GM18861 (cell line): ENCODE measurements at regions not wholly inside any gene's neighbourhood (a gene's known extent, or its start where the extent isn't known, plus 50 kb on each side); places are given as distances from the start of the nearest gene placed in this dataset.

Experiments used
- ATAC-seq: cut with Tn5 transposase; IDR thresholded peaks from one replicate; pipeline ENCODE4 v1.9.1; 2021; ENCODE audit not compliant: unreplicated experiment

- no peak for ATAC-seq
These were observed 144.8 kb upstream of the KLF14 start for GRCh38 chr7:130878785-130879184.

DNA sequence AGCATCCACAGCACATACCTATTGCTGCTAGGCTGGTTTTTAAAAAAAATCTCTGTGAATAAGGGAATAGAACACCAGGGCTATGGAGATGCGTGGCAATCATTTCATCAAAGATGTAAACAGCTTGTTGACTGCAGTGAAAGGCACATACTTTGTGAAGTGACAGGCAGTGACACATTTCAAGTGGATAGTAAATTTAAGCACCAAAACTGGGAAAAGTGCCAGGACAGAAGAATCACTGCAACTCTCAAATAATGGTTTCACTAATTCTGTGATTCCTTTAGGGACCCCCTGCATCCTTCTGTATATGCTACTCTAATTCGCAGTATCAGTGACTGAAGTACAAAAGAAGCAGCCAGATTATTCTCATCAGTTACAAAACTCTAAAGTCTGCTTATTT, 145.2 kb upstream of the KLF14 start:
- no peak for ATAC-seq

DNA sequence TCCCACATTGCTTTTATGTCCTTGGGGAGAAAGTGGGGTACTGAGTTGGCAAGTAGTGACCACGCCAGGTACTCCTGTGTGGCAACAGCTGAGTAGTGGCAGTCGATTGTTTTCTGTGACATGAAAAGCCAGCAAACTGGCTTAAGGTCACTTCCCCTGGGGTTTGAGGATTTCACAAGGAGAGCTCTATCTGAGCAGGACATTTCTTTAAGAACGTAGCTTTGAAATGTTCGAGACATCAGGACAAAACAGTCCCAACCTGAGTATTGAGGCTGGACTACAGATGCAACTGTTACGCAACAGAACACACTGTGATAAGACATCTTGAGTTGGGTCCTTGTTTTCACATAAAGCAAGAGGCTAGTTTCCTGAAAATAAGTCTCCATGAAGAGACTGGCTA, 146.7 kb upstream of the KLF14 start:
- ATAC-seq, result no peak

DNA sequence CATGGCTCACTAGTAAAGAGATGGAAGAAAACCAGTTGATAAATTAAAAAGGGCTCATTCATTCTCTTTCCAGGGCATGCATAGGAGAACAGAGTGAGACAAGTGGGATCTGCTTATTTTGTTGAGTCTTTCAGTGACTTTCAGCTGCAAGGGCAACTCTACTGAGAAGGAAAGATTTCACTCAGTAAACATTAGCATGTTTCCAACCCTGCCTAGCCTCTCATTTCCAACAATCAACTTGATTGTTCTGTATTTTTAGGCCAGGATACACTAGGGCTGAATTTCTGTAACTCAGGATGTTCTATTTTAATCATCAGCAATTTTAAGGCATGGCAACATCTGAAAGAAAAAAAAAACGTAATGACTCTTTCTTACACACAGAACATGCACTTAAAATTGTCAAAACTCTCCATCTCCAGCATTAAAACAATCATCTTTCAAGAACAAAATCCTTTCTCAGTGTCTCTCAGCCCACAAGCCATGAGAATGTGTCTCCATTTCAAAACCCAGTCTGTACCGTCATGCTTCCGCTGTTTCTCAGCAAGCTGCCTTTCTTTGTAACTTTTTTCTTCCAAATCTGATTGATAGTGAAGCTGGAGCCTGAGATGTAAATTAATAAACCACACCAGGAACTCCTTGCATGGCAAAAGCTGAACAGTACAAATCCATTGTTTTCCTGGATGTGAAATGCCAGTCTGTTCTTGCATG, 147.2 kb upstream of the KLF14 start:
- ATAC-seq, result no peak

DNA sequence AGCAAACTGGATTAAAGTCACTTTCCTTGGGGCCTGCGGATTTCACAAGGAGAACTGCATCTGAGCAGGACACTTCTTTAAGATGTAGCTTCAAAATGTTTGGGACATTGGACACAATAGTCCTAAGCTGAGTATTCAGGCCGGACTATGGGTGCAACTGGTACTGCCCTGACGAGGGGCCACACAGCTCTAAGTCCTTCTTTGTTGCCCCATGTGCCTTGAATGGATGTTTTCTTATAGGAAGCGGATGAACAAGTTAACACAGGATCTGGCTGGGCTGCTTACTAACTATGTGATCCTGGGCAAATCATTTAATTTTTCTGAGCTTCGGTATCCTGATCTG, 147.8 kb upstream of the KLF14 start:
- no peak for ATAC-seq

DNA sequence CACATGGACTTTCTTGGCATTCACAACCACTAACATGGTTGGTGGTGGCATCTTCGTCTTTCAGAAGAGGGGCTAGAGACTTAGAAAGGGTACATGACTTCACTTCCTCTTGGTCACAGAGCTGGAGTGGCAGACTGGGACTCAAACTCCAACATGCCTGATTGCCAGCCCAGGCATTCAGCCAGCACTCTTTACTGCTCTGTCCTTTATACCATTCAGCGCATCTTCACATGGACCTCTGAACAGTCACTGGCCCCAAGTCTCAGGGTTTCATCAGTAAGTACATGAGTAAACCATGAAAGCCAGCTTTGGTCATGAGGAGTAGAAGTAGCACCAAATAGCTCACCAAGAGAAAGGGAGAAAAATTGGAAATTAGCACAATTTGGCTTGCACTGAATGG, 148.4 kb upstream of the KLF14 start:
- ATAC-seq, result no peak

DNA sequence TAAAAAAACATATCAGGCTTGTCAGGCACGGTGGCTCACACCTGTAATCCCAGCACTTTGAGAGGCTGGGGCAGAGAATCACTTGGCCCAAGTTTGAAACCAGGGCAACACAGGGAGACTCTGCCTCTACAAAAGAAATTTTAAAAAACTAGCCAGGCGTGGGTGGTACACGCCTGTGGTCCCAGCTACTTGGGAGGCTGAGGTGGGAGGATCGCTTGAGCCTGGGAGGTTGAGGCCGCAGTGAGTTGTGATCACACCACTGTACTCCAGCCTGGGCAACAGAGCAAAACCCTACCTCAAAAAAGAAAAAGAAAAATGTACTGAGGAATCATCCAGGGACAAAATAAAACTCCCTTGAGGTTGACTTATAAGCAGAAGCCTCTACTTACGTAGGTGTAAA, 149.9 kb upstream of the KLF14 start:
- no peak for ATAC-seq

- ATAC-seq, result peak; percentile 62
These were observed 150.7 kb upstream of the KLF14 start for GRCh38 chr7:130884437-130885417.

DNA sequence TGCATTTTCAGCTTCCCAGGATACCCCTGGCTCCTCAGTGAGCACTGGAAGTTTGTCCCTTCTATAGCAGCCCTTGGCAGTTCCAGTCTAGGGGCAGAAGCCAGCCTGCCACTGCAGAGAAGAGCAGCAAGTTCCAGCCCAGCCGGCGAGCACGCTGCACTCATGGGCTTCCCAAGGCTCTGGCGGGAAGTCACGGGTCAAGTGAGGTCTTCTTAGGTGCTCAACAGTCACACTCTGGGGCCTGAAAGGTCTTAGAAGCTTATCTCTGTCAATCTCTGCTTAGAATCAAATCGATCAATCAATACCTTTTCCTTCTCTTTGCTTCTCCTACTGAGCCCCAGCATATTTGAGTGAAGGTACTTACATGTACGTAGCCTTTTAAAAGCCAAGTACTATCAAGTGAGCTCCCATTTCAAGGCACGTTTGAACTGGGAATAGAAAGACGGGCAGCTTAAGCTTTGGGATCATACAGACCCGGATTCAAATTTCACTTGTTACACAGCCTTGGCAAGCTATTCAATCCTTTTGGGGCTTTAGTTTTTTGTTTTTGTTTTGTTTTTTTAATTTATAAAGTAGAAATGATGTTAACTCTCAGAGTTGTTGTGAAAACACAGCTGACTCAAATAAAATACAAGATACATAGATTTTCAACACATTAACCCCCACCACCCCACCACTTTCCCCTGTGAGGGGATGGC, 152.6 kb upstream of the KLF14 start:
- ATAC-seq, result no peak

DNA sequence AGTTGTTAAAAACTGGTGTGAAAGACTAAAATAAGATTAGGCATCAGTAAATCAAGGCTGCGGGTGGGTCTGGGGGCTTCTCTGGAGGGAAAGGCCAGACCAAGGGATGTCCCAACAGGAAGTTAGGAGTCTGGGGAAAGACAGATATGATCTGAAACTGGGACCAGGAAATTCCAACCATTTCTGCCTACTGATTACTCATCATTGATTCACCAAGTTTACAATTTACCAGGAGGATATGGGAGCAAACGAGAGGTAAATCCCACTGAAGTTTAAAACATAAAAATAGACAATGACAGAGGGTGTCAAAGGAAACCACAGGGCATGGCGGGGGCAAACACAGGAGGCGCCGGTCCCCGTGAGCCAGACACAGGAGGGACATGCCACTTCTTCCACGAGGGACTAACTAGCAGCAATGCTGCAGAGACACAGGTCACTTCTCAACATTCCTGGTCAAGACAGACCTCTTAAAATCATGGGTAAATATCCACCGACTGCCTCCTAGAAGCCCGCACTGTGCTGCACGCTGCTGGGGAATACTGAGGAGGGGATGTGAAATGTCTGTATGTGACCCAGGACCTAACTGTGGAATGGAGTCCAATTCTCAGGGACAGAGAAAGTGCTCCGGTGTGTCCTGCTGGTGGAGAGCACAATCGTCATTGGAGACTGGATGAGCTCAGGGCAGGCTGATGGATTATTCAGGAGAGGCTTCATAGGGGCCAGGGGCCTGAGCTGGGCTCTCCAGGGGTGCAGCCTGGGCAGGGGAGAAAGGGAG, 153.4 kb upstream of the KLF14 start:
- no peak for ATAC-seq

DNA sequence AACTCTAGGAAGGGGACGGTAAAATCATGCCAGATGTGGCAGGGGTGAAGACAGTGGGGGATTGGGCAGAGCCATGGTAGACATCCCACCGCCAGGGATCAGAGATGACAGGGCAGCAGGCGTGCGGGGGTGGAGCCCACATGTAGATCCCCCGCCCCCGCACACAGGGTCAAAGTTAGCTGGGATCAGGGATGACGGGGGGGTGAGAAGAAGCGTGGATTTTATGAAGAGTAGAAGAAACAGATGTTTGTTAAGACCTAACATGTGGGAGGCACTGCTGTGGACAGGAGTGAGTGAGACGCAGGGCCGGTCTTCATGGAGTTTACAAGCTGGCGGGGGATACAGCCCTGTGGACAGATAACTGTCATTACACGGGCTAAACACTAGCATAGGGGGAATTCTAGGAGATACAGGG, 154.0 kb upstream of the KLF14 start:
- ATAC-seq, result no peak

- no peak for ATAC-seq
These were observed 154.5 kb upstream of the KLF14 start for GRCh38 chr7:130888468-130888867.

- ATAC-seq, result no peak
These were observed 156.4 kb upstream of the KLF14 start for GRCh38 chr7:130890176-130891020.

- ATAC-seq, result no peak
These were observed 157.5 kb upstream of the KLF14 start for GRCh38 chr7:130891254-130892094.

DNA sequence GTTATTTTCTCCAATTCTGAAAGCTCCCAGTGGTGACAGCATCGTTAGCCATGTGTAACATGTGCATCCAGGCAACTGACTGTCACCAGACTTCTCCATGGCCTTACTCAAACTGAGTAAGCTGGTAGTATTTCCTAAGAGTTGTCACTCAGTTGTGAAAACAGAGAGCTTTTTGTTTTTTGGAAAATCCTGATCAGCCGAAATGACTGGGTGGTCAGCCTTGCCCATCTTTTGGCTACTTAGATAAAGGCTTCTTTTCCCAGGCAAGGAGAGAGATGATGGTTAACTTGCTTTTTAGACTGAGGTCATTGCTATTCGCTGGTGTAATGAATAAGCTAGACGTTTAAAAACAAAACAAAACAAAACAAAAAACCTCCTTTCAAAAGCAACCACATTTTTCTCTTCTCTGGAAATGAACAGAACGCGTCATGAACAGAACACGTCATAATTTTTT, 159.5 kb upstream of the KLF14 start:
- no peak for ATAC-seq

DNA sequence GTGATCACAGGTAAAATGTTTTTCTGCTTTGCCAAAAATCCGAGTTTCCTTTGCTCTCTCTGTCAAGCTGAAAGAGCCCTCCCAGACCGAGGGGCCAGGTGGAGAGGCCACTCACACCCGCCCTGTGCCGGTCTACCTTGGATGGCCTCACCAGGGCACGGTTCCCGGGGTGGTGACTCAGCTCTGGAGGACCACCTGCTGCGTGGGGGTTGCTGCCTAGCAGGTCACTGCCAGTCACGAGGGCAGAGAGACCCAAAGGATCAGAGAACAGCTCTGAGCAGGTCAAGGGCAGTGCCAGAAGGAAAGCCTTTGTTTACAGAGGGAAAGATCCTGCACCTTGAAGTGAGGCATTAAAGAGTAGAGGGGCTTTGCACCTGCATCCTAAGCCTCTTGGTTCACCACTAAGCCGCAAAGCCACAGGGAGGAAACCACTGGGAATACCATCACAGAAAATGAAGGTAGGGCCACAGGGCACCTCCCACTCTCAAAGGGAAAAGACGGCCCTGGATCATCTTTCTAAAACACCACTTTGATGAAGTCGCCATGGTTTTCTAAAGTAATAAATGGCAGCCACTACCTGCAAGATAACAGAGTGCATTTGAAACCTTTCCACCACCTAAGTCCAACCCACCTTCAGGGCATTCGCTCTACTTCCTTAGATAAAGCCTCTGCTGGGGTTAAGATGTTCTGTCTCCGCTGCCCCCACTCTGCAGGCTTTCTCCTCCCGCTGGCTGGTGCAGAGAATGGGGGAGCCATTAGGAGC, 160.3 kb upstream of the KLF14 start:
- no peak for ATAC-seq

DNA sequence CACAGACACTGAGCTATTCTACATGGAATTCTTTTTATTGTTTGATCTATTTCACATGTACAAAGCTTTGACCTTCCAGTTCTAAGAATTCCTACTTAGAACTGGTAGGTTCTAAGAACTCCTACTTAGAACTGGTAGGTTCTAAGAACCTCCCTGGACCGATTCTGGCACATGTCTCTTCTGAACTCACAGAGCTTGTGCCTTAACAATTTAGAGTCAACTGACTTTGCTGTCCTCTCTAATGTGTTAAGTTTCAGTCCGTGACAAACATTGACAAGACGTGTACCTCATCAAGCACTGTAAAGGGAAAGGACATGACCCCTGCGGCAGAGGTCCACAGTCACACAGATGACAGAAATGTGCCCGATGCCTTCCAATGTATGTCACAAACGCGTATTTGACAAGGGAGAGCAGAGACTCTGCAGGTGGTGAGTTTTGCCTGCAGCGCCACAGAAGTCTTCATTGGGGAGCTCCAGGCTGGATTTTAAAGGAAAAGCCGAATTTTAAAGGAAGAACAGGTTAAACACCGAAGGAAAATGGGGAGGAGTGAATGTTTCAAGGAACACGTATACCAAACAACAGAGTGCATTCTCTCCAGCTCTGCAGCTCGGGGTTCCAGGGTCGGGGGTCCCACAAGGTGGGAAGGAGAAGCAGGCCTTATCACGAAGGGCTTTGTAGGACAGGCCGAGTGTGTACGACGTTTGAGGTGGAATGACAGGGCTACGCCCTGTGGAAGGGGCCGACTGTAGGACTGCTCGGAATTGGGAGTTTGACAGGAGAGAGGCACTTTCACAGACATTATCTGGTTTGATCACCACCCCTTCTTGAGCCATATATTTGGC, 161.1 kb upstream of the KLF14 start:
- ATAC-seq, result no peak
